Activated CD8-positive, alpha-beta memory T cell treated with anti-CD3 and anti-CD28 coated beads for 1 hour (primary cell): ENCODE measurements at regions not wholly inside any gene's neighbourhood (a gene's known extent, or its start where the extent isn't known, plus 50 kb on each side); places are given as distances from the start of the nearest gene placed in this dataset.
"Not testable (repeated sequence)": the region's sequence is repeated elsewhere in the genome, so short reads cannot be mapped to it uniquely, and the experiment has no call there.

ENCODE experiments used
- DNase-seq, 2 donors: peaks; one replicate each; pipeline ENCODE4 v3.0.0-alpha.2; 2020; ENCODE audit warnings: low read depth in 1 of 2; ENCODE audit errors: extremely low read depth in 1 of 2

GRCh38 chr2:131824986-131825385 lies 297.3 kb downstream of the CCDC74A start:
- not testable (repeated sequence) for DNase-seq

GRCh38 chr2:131827481-131828163 lies 299.9 kb downstream of the CCDC74A start:
- DNase-seq = no peak

- no peak for DNase-seq
Observed at GRCh38 chr2:131828164-131828561, 300.5 kb downstream of the CCDC74A start.

- not testable (repeated sequence) for DNase-seq
Observed at GRCh38 chr2:131828633-131829455, 301.2 kb downstream of the CCDC74A start.

- DNase-seq = not testable (repeated sequence)
Observed at GRCh38 chr2:131829456-131830241, 302.0 kb downstream of the CCDC74A start.

GRCh38 chr2:131830242-131830945 lies 302.7 kb downstream of the CCDC74A start:
- not testable (repeated sequence) for DNase-seq

GRCh38 chr2:131830946-131831310 lies 303.2 kb downstream of the CCDC74A start:
- DNase-seq = not testable (repeated sequence)

- not testable (repeated sequence) for DNase-seq
Observed at GRCh38 chr2:131831450-131832208, 303.9 kb downstream of the CCDC74A start.

- not testable (repeated sequence) for DNase-seq
Observed at GRCh38 chr2:131832209-131832780, 304.6 kb downstream of the CCDC74A start.

- not testable (repeated sequence) for DNase-seq
Observed at GRCh38 chr2:131832917-131833316, 305.2 kb downstream of the CCDC74A start.

- not testable (repeated sequence) for DNase-seq
Observed at GRCh38 chr2:131833367-131834202, 305.9 kb downstream of the CCDC74A start.

- DNase-seq = not testable (repeated sequence)
Observed at GRCh38 chr2:131834203-131835020, 306.7 kb downstream of the CCDC74A start.

- DNase-seq = not testable (repeated sequence)
Observed at GRCh38 chr2:131835022-131835421, 307.3 kb downstream of the CCDC74A start.

GRCh38 chr2:131835621-131836091 lies 308.0 kb downstream of the CCDC74A start:
- DNase-seq = no peak

- not testable (repeated sequence) for DNase-seq
Observed at GRCh38 chr2:131836116-131836515, 308.4 kb downstream of the CCDC74A start.

- not testable (repeated sequence) for DNase-seq
Observed at GRCh38 chr2:131844044-131844443, 316.4 kb downstream of the CCDC74A start.

- not testable (repeated sequence) for DNase-seq
Observed at GRCh38 chr2:131856202-131856601, 305.6 kb downstream of the ANKRD30BL start.

- not testable (repeated sequence) for DNase-seq
Observed at GRCh38 chr2:131858197-131858596, 303.6 kb downstream of the ANKRD30BL start.
